Neural progenitor cell (in vitro differentiated cells): ENCODE measurements at regions not wholly inside any gene's neighbourhood (a gene's known extent, or its start where the extent isn't known, plus 50 kb on each side); places are given as distances from the start of the nearest gene placed in this dataset.

Source experiments
- DNase-seq: peaks from one replicate; pipeline ENCODE4 v3.0.0-alpha.2; 2016; ENCODE audit warnings: low spot score
- H2AFZ ChIP-seq: fragments of 200-600 bp; sonication (generic); replicated peaks from 2 replicates; pipeline ENCODE4 v1.6.1; 2016; ENCODE audit warnings: antibody characterized with exemption
- H3F3A ChIP-seq: fragments of 200-600 bp; sonication (generic); 2 replicates; pipeline ENCODE4 v1.6.1; 2016; ENCODE audit warnings: antibody characterized with exemption, low read depth
- H3K27ac ChIP-seq: fragments of 200-600 bp; sonication (generic); 2 replicates; pipeline ENCODE4 v1.5.1; 2016; ENCODE audit warnings: mild to moderate bottlenecking
- H3K27me3 ChIP-seq: fragments of 200-600 bp; sonication (generic); 2 replicates; pipeline ENCODE4 v1.6.1; 2016; ENCODE audit warnings: mild to moderate bottlenecking, moderate library complexity
- H3K36me3 ChIP-seq: fragments of 200-600 bp; sonication (generic); 2 replicates; pipeline ENCODE4 v1.5.1; 2016
- H3K4me1 ChIP-seq: fragments of 200-600 bp; sonication (generic); 2 replicates; pipeline ENCODE4 v1.6.1; 2016; ENCODE audit warnings: mixed run types
- H3K4me2 ChIP-seq: fragments of 200-600 bp; sonication (generic); 2 replicates; pipeline ENCODE4 v1.6.1; 2016
- H3K4me3 ChIP-seq: fragments of 200-600 bp; sonication (generic); 2 replicates; pipeline ENCODE4 v1.5.1; 2016
- H3K79me2 ChIP-seq: fragments of 200-600 bp; sonication (generic); 2 replicates; pipeline ENCODE4 v1.6.1; 2016; ENCODE audit warnings: low read depth
- H3K9ac ChIP-seq: fragments of 200-600 bp; sonication (generic); 2 replicates; pipeline ENCODE4 v1.6.1; 2016
- H3K9me3 ChIP-seq: fragments of 200-600 bp; sonication (generic); 2 replicates; pipeline ENCODE4 v1.5.1; 2016; ENCODE audit warnings: low read depth
- H4K20me1 ChIP-seq: fragments of 200-600 bp; sonication (generic); 2 replicates; pipeline ENCODE4 v1.6.1; 2016; ENCODE audit warnings: low read depth
- H3K27ac Mint-ChIP-seq: 3 replicates; pipeline ENCODE4 v1.8.0; 2021; ENCODE audit warnings: mixed read lengths
- H3K27me3 Mint-ChIP-seq: 2 replicates; pipeline ENCODE4 v1.8.0; 2022; ENCODE audit warnings: low read depth, mild to moderate bottlenecking, inconsistent platforms, moderate library complexity, mixed read lengths; ENCODE audit not compliant: insufficient read depth
- H3K36me3 Mint-ChIP-seq: 3 replicates; pipeline ENCODE4 v1.8.0; 2021; ENCODE audit warnings: mixed read lengths
- H3K4me1 Mint-ChIP-seq: 3 replicates; pipeline ENCODE4 v1.8.0; 2021; ENCODE audit warnings: mixed read lengths
- H3K4me3 Mint-ChIP-seq: 3 replicates; pipeline ENCODE4 v1.8.0; 2021; ENCODE audit warnings: mild to moderate bottlenecking, moderate library complexity, mixed read lengths
- H3K9me3 Mint-ChIP-seq: 3 replicates; pipeline ENCODE4 v1.8.0; 2020; ENCODE audit warnings: mixed read lengths
- EZH2 ChIP-seq: fragments of 200-600 bp; sonication (generic); IDR thresholded peaks from 2 replicates; pipeline ENCODE4 v1.6.1; 2017; ENCODE audit warnings: antibody characterized with exemption, mild to moderate bottlenecking, moderate library complexity
- EZH2phosphoT487 ChIP-seq: fragments of 200-600 bp; sonication (generic); IDR thresholded peaks from 2 replicates; pipeline ENCODE4 v1.6.1; 2017; ENCODE audit warnings: antibody characterized with exemption
- TF ChIP-seq, protein P1 (sequence below): fragments of 200-600 bp; sonication (generic); IDR thresholded peaks from 2 replicates; pipeline ENCODE4 v1.5.1; 2017; ENCODE audit warnings: antibody characterized with exemption, mild to moderate bottlenecking

DNA sequence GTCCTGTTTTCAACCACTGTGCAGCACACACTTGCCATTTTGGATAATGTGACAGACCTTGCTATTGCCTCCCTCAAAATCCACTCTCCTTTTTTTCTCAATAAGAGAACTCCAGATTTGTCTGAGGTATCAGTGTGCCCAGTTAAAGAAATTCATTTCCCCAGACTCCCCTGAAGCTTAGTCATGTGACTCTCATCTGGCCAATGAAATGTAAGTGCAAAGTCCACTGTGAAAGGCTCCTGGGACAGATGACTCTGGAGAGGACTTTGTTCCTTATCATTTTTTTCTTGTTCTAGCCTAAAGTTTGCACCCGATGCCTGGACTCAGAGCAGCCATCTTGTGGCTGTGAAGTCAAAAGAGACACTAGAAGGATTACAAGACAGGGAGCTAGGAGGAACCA, 268.6 kb upstream of the LRTM1 start:
- no peak overlapping the region for H3K9ac ChIP-seq
- H4K20me1 ChIP-seq: no peaks in the 10 kb centered on the region
- H3K9me3 ChIP-seq: no peaks in the 10 kb centered on the region
- H3K79me2 ChIP-seq: no peaks in the 10 kb centered on the region
- H3K4me1 Mint-ChIP-seq: peaks cover 6% of the 10 kb centered on the region
- no peaks in the 10 kb centered on the region for H3F3A ChIP-seq
- peak overlapping the region; percentile 26 for H2AFZ ChIP-seq
- no peaks in the 10 kb centered on the region for H3K4me1 ChIP-seq
- DNase-seq: no peak
- no peak overlapping the region for H3K27ac Mint-ChIP-seq
- TF ChIP-seq, protein P1, sequence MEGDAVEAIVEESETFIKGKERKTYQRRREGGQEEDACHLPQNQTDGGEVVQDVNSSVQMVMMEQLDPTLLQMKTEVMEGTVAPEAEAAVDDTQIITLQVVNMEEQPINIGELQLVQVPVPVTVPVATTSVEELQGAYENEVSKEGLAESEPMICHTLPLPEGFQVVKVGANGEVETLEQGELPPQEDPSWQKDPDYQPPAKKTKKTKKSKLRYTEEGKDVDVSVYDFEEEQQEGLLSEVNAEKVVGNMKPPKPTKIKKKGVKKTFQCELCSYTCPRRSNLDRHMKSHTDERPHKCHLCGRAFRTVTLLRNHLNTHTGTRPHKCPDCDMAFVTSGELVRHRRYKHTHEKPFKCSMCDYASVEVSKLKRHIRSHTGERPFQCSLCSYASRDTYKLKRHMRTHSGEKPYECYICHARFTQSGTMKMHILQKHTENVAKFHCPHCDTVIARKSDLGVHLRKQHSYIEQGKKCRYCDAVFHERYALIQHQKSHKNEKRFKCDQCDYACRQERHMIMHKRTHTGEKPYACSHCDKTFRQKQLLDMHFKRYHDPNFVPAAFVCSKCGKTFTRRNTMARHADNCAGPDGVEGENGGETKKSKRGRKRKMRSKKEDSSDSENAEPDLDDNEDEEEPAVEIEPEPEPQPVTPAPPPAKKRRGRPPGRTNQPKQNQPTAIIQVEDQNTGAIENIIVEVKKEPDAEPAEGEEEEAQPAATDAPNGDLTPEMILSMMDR: no peak
- TF ChIP-seq EZH2phosphoT487 (no peak), EZH2 (no peak)
- peaks cover 5% of the 10 kb centered on the region for H3K27me3 Mint-ChIP-seq
- no peak overlapping the region for H3K4me3 ChIP-seq
- H3K36me3 ChIP-seq: no peaks in the 10 kb centered on the region
- no peak overlapping the region for H3K4me2 ChIP-seq
- no peaks in the 10 kb centered on the region for H3K36me3 Mint-ChIP-seq
- H3K27me3 ChIP-seq: no peaks in the 10 kb centered on the region
- H3K4me3 Mint-ChIP-seq: no peak overlapping the region
- H3K27ac ChIP-seq: no peak overlapping the region
- peaks cover 4% of the 10 kb centered on the region for H3K9me3 Mint-ChIP-seq

DNA sequence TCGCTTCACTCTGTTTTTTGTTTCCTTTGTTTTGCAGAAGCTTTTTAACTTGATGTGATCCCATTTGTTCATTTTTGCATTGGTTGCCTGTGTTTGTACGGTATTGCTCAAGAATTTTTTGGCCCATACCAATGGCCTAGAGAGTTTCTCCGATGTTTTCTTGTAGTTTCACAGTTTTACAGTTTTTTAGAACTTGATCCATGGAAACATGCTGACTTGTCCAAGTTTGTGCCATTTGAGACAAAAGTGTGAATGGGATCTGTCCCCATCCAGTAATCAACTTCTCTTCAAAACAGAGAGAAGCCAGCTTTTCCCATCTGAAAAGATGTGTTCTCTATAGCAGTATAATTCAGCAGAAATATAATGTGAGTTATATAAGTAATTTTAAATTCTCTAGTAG, 266.5 kb upstream of the LRTM1 start:
- Histone ChIP-seq H2AFZ (no peak overlapping the region), H3K79me2 (no peaks in the 10 kb centered on the region), H3K9me3 (no peaks in the 10 kb centered on the region), H3K9ac (no peak overlapping the region), H3K27me3 (no peaks in the 10 kb centered on the region), H4K20me1 (no peaks in the 10 kb centered on the region), H3K27ac (no peak overlapping the region), H3K4me2 (no peak overlapping the region), H3K36me3 (no peaks in the 10 kb centered on the region), H3F3A (no peaks in the 10 kb centered on the region), H3K4me1 (no peaks in the 10 kb centered on the region), H3K4me3 (no peak overlapping the region)
- H3K9me3 Mint-ChIP-seq: peaks cover 4% of the 10 kb centered on the region
- peaks cover 5% of the 10 kb centered on the region for H3K27me3 Mint-ChIP-seq
- TF ChIP-seq, protein P1: no peak
- no peak for TF ChIP-seq EZH2phosphoT487
- TF ChIP-seq EZH2: no peak
- H3K4me1 Mint-ChIP-seq: peaks cover 19% of the 10 kb centered on the region
- no peaks in the 10 kb centered on the region for H3K36me3 Mint-ChIP-seq
- DNase-seq: no peak
- no peak overlapping the region for H3K4me3 Mint-ChIP-seq
- H3K27ac Mint-ChIP-seq: no peak overlapping the region

DNA sequence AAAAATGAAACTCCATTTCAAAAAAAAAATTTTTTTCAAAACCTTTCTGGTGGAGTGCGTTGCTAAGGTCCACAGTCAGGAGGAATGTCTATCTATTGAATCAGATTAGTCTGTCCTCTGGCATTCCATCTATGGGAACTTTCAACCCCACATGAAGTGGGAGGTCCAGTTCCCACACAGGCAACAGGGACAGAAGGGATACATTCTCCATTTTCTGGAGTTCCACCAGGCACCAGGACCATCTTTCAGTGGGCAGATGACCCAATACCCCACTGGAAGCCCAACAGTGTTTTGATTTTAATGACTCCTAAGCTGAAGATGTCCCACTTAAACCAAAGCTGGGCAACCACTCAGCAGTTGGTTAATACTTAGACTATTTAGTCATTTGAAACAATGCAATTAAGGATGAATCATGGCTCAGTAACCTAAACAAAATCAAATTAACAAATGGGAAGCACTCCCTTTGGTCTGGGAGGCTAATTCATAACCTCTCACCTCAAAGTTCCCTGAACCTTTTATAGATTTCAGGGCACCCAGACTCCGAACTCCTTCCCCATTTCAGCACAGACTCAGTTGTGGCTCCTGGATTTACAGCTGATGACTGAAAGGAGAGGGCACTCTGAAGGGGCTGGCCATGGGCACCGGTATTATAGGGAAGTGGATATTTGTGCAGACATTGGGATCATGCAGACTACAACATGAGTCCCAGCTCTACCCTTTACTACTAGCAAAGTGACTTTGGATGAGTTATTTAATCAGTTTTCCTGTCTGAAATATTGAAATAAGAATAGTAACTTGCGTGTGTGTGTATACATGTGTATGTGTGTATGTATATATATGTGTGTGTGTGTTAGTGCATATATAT, 264.3 kb upstream of the LRTM1 start:
- Histone ChIP-seq H3K9ac (no peak overlapping the region), H4K20me1 (no peaks in the 10 kb centered on the region), H2AFZ (no peak overlapping the region), H3F3A (no peaks in the 10 kb centered on the region), H3K27me3 (no peaks in the 10 kb centered on the region), H3K9me3 (no peaks in the 10 kb centered on the region), H3K79me2 (no peaks in the 10 kb centered on the region), H3K27ac (no peak overlapping the region), H3K4me3 (no peak overlapping the region), H3K4me1 (no peaks in the 10 kb centered on the region), H3K36me3 (no peaks in the 10 kb centered on the region), H3K4me2 (no peak overlapping the region)
- Mint-ChIP-seq H3K4me3 (no peak overlapping the region), H3K27me3 (peaks cover 2% of the 10 kb centered on the region), H3K36me3 (no peaks in the 10 kb centered on the region), H3K4me1 (peaks cover 26% of the 10 kb centered on the region), H3K9me3 (peaks cover 14% of the 10 kb centered on the region), H3K27ac (no peak overlapping the region)
- DNase-seq: no peak
- TF ChIP-seq EZH2phosphoT487: no peak
- TF ChIP-seq, protein P1: no peak
- TF ChIP-seq EZH2: no peak
